ENCODE measurements at regions not wholly inside any gene's neighbourhood (a gene's known extent, or its start where the extent isn't known, plus 50 kb on each side); places are given as distances from the start of the nearest gene placed in this dataset.

DNA sequence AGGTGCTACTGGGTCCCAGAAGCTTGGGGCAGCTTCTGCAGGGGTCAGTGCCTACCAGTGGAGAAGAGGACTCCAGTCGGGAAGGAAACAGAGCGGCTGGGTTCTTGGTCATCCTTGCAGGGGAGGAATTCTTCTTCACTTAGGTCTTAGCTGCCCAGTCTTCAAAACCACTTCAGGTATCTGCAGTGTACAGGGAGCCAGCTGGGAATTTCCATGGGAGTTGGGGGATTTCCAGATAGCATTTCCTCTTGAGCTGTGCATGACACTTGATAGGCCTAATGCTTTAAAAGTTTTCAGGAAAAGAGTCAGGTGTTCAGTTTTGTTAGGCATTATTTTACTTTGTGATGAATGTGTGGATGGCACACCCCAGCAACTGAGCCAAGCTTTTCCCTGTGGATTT lies 58.1 kb upstream of the ENPP6 start:
- Mint-ChIP-seq H3K27ac (no peak overlapping the region), H3K9me3 (peaks cover 8 to 38% of the 10 kb centered on the region in 2 donors), H3K36me3 (peaks cover 10 to 55% of the 10 kb centered on the region in 2 donors)
- ATAC-seq: no peak
- DNase-seq (ENCODE audit: low spot score in 2 of 2): no peak

DNA sequence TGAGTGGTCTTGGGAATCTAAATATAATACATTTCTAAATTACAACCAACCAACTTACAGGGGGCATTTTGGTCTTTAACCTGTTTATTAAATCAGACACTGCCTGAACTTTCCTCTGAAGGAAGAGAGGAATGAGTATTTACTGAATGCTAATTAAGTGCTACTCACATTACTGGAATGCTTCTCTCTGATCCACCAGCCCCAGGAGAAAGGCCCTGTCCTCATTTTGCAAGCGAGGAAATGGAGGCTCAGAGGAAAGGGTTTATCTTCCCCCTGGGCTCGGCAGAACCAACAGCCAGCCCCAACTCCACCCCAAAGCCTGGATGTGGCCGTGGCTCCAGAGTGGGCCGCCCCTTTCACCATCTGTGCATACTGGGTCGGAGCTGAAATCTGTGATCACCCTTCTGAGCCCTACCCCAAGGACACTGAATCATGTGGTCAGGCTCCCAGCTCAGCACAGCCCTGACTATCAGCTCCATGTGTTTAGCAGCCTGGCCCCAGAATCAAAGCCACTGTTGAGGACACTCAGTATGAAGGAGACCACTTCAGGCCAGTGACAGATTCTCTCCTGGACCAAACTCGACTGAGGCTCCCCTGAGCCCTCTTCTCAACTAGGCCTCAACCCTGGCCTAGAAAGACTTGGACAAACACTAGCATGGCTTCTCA lies 56.7 kb upstream of the ENPP6 start:
- peaks cover 10 to 48% of the 10 kb centered on the region in 2 donors for H3K36me3 Mint-ChIP-seq
- no peak for ATAC-seq
- no peak for DNase-seq (ENCODE audit: low spot score in 2 of 2)
- H3K9me3 Mint-ChIP-seq: peaks cover 8 to 42% of the 10 kb centered on the region in 2 donors
- H3K27ac Mint-ChIP-seq: no peak overlapping the region

DNA sequence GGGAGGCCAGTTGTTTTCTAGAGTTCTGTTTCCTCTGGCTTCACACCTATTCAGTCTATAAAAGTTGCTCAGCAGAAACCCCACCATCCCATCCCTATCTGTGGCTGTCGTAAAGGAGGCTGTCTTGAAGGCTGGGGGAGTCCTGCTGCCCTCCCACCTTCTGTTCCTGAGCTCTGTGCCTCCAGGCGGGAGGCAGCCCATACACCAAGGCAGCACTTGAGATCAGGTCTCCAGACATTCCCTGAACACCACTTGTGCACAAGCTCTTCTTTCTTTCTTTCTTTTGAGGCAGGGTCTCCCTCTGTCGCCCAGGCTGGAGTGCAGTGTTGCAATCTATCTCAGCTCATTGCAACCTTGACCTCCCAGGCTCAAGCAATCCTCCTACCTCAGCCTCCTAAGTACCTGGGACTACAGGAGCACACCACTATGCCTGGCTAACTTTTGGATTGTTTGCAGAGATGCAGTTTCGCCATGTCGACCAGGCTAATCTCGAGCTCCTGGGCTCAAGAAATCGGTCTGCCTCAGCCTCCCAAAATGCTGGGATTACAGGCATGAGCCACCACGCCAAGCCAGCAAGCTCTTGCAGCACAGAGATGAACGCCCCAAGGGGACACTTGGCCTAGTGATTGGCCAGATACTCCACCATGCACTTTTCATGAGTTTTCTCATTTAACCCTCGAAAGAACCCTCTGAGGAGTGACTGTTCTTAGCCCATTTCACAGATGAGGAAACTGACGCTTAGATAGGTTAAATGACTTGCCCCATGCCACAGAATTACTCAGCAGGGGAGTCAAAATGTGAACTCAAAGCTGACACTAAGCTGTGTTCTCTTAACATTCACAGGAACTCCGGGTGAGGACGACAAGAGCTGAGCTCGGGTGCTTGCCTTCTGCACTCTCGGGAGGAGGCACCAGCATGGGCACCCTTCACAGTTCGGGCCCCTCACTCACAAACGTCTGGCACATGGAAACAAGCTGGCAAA lies 55.8 kb upstream of the ENPP6 start:
- Mint-ChIP-seq H3K27ac (no peak overlapping the region), H3K36me3 (peaks cover 10 to 40% of the 10 kb centered on the region in 2 donors), H3K9me3 (peaks cover 8 to 37% of the 10 kb centered on the region in 2 donors)
- peak; percentile 76 to 78 for ATAC-seq
- no peak for DNase-seq (ENCODE audit: low spot score in 2 of 2)

DNA sequence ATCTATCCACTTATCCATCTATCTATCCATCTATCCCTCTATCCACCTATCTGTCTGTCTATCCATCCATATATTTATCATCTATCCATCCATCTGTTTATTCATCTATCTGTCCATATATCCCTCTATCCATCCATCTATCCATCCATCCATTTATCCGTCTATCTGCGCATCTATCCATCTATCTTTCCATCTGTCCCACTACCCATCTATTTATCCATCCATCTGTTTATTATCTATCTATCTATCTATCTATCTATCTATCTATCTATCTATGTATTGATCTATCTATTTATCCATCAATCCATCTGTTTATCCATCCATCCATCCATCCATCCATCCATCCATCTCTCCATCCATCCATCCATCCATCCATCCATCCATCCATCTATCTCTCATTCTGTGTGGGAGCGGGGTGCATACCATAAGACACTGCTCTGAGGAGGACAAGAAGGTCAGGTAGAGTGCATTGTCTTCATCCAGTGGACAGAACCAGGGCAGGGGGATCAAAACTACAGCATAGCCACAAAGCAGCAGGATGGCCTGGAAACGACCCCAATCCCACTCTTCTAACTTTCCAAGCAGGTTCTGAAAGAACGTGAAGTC lies 53.2 kb upstream of the ENPP6 start:
- Mint-ChIP-seq H3K9me3 (peaks cover 0 to 21% of the 10 kb centered on the region in 2 donors), H3K36me3 (peaks cover 4 to 17% of the 10 kb centered on the region in 2 donors), H3K27ac (no peak overlapping the region)
- DNase-seq (ENCODE audit: low spot score in 2 of 2) (no peak), ATAC-seq (no peak)

DNA sequence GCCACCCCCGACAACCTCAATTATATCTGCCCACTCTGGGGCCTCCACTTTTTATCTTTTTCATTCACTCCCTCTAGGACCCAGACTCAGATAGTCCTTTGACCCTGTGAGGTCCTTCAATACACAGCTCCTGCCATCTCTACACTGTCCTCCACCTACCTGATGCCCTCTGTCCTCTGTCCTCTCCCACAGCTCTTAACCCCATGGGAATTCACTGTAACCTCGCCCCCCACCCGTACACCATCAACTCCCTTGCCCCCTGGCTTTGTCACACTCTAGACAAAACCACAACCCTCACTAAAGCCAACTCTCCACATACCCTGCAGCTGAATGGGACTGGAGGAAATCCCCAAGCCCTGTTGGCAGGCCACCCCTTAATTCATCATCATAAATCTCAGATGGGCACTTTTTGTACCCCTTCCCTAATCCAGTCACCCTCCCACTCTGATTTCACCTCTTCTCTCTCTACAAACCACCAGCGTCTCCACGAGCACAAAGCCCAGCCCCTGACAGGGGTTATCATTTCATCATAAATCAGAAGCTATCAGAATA lies 52.3 kb upstream of the ENPP6 start:
- Mint-ChIP-seq H3K27ac (no peak overlapping the region), H3K9me3 (peaks cover 0 to 14% of the 10 kb centered on the region in 2 donors), H3K36me3 (peaks cover 4 to 7% of the 10 kb centered on the region in 2 donors)
- ATAC-seq: no peak
- DNase-seq (ENCODE audit: low spot score in 2 of 2): no peak

DNA sequence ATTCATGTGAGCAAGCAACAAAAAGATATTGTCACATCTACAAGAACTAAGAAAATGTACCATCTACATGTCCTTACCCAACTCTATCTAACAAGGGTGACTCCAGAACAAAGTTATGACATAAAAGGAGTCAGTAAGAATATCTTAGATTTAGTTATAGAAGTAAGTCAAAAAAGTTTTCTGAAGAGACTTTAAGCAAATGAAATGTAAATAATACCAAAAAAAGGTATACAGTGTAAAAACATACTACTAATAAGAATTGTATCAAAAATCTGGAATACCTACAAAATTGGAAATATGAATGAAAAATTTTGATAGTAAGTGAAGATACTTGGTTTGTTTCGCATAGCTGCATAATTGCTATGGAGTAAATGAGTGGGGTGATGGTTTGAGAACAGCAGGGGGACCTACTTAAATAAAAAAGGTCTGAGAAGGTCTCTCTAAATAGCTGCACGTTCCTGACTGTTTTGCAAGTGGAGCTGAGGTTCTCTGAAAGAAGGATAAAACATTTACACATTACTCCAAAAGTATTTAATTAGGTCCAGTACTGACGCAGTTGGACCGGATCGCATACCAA lies 51.0 kb upstream of the ENPP6 start:
- H3K27ac Mint-ChIP-seq: peak overlapping the region; percentile 92 to 94
- H3K9me3 Mint-ChIP-seq: peaks cover 0 to 14% of the 10 kb centered on the region in 2 donors
- no peak for ATAC-seq

DNA sequence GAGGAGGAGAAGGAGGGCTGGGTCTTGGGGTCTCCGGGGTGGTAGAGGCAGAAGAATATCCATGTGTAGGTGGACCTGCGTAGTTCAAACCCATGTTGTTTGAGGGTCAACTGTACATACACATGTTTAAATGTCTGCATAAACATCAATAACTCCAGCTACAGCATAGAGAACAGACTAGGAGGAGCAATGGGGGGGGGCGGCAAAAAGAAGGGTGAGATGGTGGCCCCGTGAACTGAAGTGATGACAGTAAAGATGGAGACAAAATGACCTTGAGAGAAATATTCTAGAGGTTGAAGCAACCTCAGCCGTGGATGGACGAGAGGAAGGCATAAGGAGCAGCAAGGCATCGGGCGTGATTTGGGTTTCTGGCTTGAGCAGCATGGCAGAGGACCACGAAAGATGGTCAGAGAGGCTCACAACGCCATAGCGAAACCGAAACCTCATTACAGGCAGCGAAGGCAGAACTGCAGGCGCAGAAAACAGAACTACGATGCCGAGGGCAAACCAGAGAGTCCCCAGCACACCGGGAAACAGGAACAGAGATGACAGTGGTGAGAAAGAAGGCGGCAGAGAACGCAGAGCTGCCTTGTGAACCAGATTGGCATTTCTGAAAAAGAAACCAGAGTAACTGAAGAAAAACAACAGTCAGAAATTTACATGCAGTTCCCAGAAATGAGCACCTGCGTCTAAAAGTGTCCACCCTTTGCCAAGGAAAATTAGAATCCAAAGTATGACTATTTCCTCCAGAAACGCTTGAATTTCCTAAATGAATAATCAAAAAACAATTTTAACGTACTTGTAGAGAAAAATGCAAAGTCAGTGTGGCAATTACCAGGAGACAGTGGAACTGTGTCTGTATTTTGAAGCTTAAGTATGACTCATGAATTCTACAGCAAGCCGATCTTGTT lies 50.3 kb upstream of the ENPP6 start:
- H3K27ac Mint-ChIP-seq: peak overlapping the region; percentile 92 to 94
- peak; percentile 86 to 94 for ATAC-seq
- H3K36me3 Mint-ChIP-seq: peaks cover 4 to 5% of the 10 kb centered on the region in 2 donors
- peaks cover 0 to 14% of the 10 kb centered on the region in 2 donors for H3K9me3 Mint-ChIP-seq
- DNase-seq (ENCODE audit: low spot score in 2 of 2): peak; percentile 72 to 83

More for the DNA sequence above, 51.0 kb upstream of the ENPP6 start:
- no peak for DNase-seq (ENCODE audit: low spot score in 2 of 2)
- H3K36me3 Mint-ChIP-seq: peaks cover 4 to 5% of the 10 kb centered on the region in 2 donors

Measured in activated naive CD4-positive, alpha-beta T cell treated with anti-CD3 and anti-CD28 coated beads, Interleukin-2, amount 50 U/mL, for 72 hours (primary cell).